ENCODE measurements at regions not wholly inside any gene's neighbourhood (a gene's known extent, or its start where the extent isn't known, plus 50 kb on each side); places are given as distances from the start of the nearest gene placed in this dataset.
"Not testable (repeated sequence)": the region's sequence is repeated elsewhere in the genome, so short reads cannot be mapped to it uniquely, and the experiment has no call there.

- 98% methylated on average over 9 of the region's 9 CpGs for WGBS (ENCODE audit: insufficient coverage)
- DNase-seq (ENCODE audit: low read depth in 4 of 6, low spot score in 6 of 6); H3K36me3 ChIP-seq (ENCODE audit: control insufficient read depth, insufficient read depth, low read length); H3K27ac ChIP-seq (ENCODE audit: low read depth, low read length); H3K4me3 ChIP-seq (ENCODE audit: low read depth, low read length); H3K27me3 ChIP-seq (ENCODE audit: control insufficient read depth, insufficient read depth, low read length); H3K9me3 ChIP-seq (ENCODE audit: control insufficient read depth, insufficient read depth, low read length): not testable (repeated sequence)
- H3K4me1 ChIP-seq (ENCODE audit: control insufficient read depth, insufficient read depth, low read length), result peaks cover 33% of the 10 kb centered on the region
Measured at GRCh38 chr16:87124405-87124804, 192.8 kb downstream of the C16orf95 start.

GRCh38 chr16:87125206-87126155 is 191.7 kb downstream of the C16orf95 start:
- Histone ChIP-seq H3K36me3 (ENCODE audit: control insufficient read depth, insufficient read depth, low read length) (no peaks in the 10 kb centered on the region), H3K27me3 (ENCODE audit: control insufficient read depth, insufficient read depth, low read length) (no peaks in the 10 kb centered on the region), H3K4me3 (ENCODE audit: low read depth, low read length) (no peak overlapping the region), H3K4me1 (ENCODE audit: control insufficient read depth, insufficient read depth, low read length) (peaks cover 33% of the 10 kb centered on the region), H3K9me3 (ENCODE audit: control insufficient read depth, insufficient read depth, low read length) (peaks cover 8% of the 10 kb centered on the region), H3K27ac (ENCODE audit: low read depth, low read length) (peak overlapping the region; percentile 25)
- 77% methylated on average over 37 of the region's 38 CpGs for WGBS (ENCODE audit: insufficient coverage)
- no peak for DNase-seq (ENCODE audit: low read depth in 4 of 6, low spot score in 6 of 6)

GRCh38 chr16:87126403-87127025 is 190.7 kb downstream of the C16orf95 start:
- H3K9me3 ChIP-seq (ENCODE audit: control insufficient read depth, insufficient read depth, low read length), result peaks cover 8% of the 10 kb centered on the region
- H3K27me3 ChIP-seq (ENCODE audit: control insufficient read depth, insufficient read depth, low read length), result no peaks in the 10 kb centered on the region
- 58% methylated on average over 13 of the region's 13 CpGs for WGBS (ENCODE audit: insufficient coverage)
- DNase-seq (ENCODE audit: low read depth in 4 of 6, low spot score in 6 of 6), result no peak
- no peaks in the 10 kb centered on the region for H3K36me3 ChIP-seq (ENCODE audit: control insufficient read depth, insufficient read depth, low read length)
- H3K27ac ChIP-seq (ENCODE audit: low read depth, low read length), result peak overlapping the region; percentile 77
- H3K4me3 ChIP-seq (ENCODE audit: low read depth, low read length), result no peak overlapping the region
- H3K4me1 ChIP-seq (ENCODE audit: control insufficient read depth, insufficient read depth, low read length), result peaks cover 34% of the 10 kb centered on the region

- Histone ChIP-seq H3K4me3 (ENCODE audit: low read depth, low read length) (no peak overlapping the region), H3K27ac (ENCODE audit: low read depth, low read length) (peak overlapping the region; percentile 77)
Measured at GRCh38 chr16:87127061-87127765, 190.0 kb downstream of the C16orf95 start.

GRCh38 chr16:87127766-87128147 is 189.4 kb downstream of the C16orf95 start:
- peak overlapping the region; percentile 77 for H3K27ac ChIP-seq (ENCODE audit: low read depth, low read length)
- H3K27me3 ChIP-seq (ENCODE audit: control insufficient read depth, insufficient read depth, low read length), result peaks cover 2% of the 10 kb centered on the region
- WGBS (ENCODE audit: insufficient coverage), result 85% methylated on average over 6 of the region's 6 CpGs
- no peak for DNase-seq (ENCODE audit: low read depth in 4 of 6, low spot score in 6 of 6)
- peaks cover 8% of the 10 kb centered on the region for H3K9me3 ChIP-seq (ENCODE audit: control insufficient read depth, insufficient read depth, low read length)
- H3K4me1 ChIP-seq (ENCODE audit: control insufficient read depth, insufficient read depth, low read length), result peaks cover 47% of the 10 kb centered on the region
- H3K36me3 ChIP-seq (ENCODE audit: control insufficient read depth, insufficient read depth, low read length), result no peaks in the 10 kb centered on the region
- H3K4me3 ChIP-seq (ENCODE audit: low read depth, low read length), result no peak overlapping the region

More at GRCh38 chr16:87127061-87127765, 190.0 kb downstream of the C16orf95 start:
- Histone ChIP-seq H3K27me3 (ENCODE audit: control insufficient read depth, insufficient read depth, low read length) (peaks cover 2% of the 10 kb centered on the region), H3K36me3 (ENCODE audit: control insufficient read depth, insufficient read depth, low read length) (no peaks in the 10 kb centered on the region), H3K9me3 (ENCODE audit: control insufficient read depth, insufficient read depth, low read length) (peaks cover 8% of the 10 kb centered on the region), H3K4me1 (ENCODE audit: control insufficient read depth, insufficient read depth, low read length) (peaks cover 41% of the 10 kb centered on the region)
- DNase-seq (ENCODE audit: low read depth in 4 of 6, low spot score in 6 of 6), result peak in 2 of 6 donors; percentile 34 to 91
- WGBS (ENCODE audit: insufficient coverage), result 46% methylated on average over 19 of the region's 23 CpGs

GRCh38 chr16:87129771-87130170 is 187.4 kb downstream of the C16orf95 start:
- WGBS (ENCODE audit: insufficient coverage), result 93% methylated on average over 3 of the region's 4 CpGs
- no peak overlapping the region for H3K4me3 ChIP-seq (ENCODE audit: low read depth, low read length)
- H3K4me1 ChIP-seq (ENCODE audit: control insufficient read depth, insufficient read depth, low read length), result peaks cover 55% of the 10 kb centered on the region
- peak in 1 of 6 donors; percentile 41 for DNase-seq (ENCODE audit: low read depth in 4 of 6, low spot score in 6 of 6)
- no peaks in the 10 kb centered on the region for H3K36me3 ChIP-seq (ENCODE audit: control insufficient read depth, insufficient read depth, low read length)
- H3K27ac ChIP-seq (ENCODE audit: low read depth, low read length), result peak overlapping the region; percentile 60
- peaks cover 2% of the 10 kb centered on the region for H3K27me3 ChIP-seq (ENCODE audit: control insufficient read depth, insufficient read depth, low read length)
- H3K9me3 ChIP-seq (ENCODE audit: control insufficient read depth, insufficient read depth, low read length), result peaks cover 4% of the 10 kb centered on the region

- peaks cover 4% of the 10 kb centered on the region for H3K9me3 ChIP-seq (ENCODE audit: control insufficient read depth, insufficient read depth, low read length)
- 80% methylated on average over 14 of the region's 16 CpGs for WGBS (ENCODE audit: insufficient coverage)
- peaks cover 2% of the 10 kb centered on the region for H3K27me3 ChIP-seq (ENCODE audit: control insufficient read depth, insufficient read depth, low read length)
- peaks cover 44% of the 10 kb centered on the region for H3K4me1 ChIP-seq (ENCODE audit: control insufficient read depth, insufficient read depth, low read length)
- no peak for DNase-seq (ENCODE audit: low read depth in 4 of 6, low spot score in 6 of 6)
- H3K4me3 ChIP-seq (ENCODE audit: low read depth, low read length), result no peak overlapping the region
- no peaks in the 10 kb centered on the region for H3K36me3 ChIP-seq (ENCODE audit: control insufficient read depth, insufficient read depth, low read length)
- H3K27ac ChIP-seq (ENCODE audit: low read depth, low read length), result peak overlapping the region; percentile 67
Measured at GRCh38 chr16:87131061-87131995, 185.9 kb downstream of the C16orf95 start.

GRCh38 chr16:87131996-87132345 is 185.2 kb downstream of the C16orf95 start:
- H3K36me3 ChIP-seq (ENCODE audit: control insufficient read depth, insufficient read depth, low read length), result no peaks in the 10 kb centered on the region
- WGBS (ENCODE audit: insufficient coverage), result 61% methylated on average over 6 of the region's 6 CpGs
- DNase-seq (ENCODE audit: low read depth in 4 of 6, low spot score in 6 of 6), result no peak
- H3K27me3 ChIP-seq (ENCODE audit: control insufficient read depth, insufficient read depth, low read length), result peaks cover 2% of the 10 kb centered on the region
- H3K4me1 ChIP-seq (ENCODE audit: control insufficient read depth, insufficient read depth, low read length), result peaks cover 38% of the 10 kb centered on the region
- H3K27ac ChIP-seq (ENCODE audit: low read depth, low read length), result peak overlapping the region; percentile 67
- no peak overlapping the region for H3K4me3 ChIP-seq (ENCODE audit: low read depth, low read length)
- peaks cover 4% of the 10 kb centered on the region for H3K9me3 ChIP-seq (ENCODE audit: control insufficient read depth, insufficient read depth, low read length)
